Stromal cell of bone marrow (primary cell): ENCODE measurements at regions not wholly inside any gene's neighbourhood (a gene's known extent, or its start where the extent isn't known, plus 50 kb on each side); places are given as distances from the start of the nearest gene placed in this dataset.

Experiments
- DNase-seq: peaks from one replicate; pipeline ENCODE4 v3.0.0-alpha.2; 2012; ENCODE audit warnings: low read depth

DNA sequence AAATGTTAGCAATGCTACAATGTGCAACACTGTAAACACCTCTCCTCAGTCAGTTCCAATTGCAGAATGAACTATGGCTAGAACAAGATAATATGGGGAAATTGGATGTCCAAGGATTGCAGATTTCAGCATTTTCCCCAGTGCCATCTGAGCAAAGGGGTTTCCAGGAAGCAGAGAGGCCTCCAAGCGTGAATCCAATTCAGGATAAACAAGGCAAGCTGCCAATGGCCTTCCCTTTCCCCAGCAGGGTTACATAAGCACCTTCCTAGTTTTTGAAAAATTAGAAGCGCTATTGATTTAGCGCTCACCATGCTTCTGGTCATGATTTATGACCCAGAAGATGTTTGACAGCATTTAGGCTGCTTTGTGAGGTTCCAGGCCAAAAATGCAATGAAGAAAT lies 223.0 kb upstream of the GATB start:
- DNase-seq, result no peak

DNA sequence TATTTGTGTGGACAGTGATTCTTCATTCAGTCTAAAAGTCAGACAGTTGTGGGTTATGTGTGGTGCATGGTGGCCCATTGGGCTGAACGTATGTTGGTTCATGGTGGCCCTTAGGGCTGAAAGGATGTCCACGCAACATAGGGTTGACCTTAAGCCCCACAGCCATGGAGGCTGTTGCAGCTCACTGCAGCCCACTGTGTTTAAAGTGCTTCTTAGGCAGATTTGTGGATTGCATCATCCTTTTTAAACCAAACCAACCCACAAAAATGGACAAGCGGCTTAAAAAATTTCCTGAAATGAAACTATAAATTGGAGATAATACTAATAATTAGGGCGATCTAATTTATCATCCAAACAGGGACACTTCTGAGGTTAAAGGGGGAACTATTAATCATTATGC lies 219.0 kb upstream of the GATB start:
- DNase-seq, result no peak

DNA sequence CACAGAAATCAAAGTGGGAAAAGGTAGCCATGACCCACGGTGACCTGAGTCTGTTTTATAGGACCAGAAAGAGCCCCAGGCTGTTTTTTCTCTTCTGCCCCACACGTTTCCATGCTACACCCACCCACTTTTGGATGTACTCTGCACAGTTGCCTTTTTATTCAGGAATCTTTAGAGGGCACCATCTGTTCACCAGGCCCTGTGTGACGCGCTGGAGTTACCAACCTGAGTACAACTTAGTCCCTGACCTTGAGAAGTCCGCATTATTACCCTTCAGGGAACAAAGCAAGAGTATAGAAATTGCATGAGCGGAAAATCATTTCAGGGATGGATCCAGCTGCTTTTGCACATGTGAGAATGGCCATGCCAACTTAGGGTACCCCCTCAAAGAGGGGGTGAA lies 207.8 kb upstream of the GATB start:
- no peak for DNase-seq

DNA sequence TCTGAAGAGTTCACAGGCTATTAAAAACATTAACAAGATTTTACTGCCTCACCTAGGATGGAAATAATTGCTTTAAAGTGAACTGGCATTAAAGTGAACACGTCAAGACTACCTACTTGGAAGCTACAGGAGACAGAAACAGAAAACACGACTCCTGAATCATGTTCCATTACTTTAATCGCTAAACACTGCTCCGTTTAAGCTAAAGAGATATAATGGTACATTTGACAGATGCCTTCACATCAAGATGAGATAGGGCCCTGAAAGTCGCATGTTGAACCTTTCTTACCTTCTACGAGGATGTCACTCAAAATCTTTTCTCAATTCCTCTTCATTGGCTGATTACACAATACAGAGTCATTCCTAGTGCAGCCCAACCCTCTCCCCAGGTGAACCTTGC lies 206.3 kb upstream of the GATB start:
- no peak for DNase-seq

DNA sequence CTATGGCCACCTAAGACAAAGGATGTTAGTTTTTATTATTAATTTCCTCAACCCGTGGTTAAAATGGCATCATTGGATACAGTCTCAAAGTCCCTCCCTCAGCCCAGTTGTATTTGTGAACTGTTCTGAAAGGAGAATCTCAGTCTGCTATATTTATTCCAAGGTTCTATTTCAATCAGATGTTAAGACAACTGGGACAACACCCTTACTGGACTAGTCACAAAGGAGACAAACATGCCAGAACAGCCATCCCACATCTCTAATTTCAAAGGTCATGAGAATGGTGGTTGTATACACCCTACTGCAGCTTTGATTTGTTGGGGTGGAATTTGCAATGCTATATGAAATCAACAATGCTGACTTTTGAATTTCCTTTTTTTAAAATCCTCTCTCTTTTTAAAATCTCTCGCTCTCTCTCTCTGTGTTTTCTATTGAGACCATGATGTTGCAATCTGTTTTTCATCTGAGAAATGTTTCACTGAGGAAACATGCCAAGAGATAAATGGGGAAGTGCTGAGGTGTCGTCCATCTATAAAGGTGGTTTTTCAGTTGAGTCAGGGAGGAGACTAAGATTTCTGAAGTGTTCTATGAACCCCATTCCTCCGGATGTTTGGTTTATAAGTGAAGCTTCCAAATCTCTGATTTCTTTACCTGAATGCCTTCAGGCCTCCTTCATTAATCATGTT lies 201.5 kb upstream of the GATB start:
- DNase-seq, result no peak

DNA sequence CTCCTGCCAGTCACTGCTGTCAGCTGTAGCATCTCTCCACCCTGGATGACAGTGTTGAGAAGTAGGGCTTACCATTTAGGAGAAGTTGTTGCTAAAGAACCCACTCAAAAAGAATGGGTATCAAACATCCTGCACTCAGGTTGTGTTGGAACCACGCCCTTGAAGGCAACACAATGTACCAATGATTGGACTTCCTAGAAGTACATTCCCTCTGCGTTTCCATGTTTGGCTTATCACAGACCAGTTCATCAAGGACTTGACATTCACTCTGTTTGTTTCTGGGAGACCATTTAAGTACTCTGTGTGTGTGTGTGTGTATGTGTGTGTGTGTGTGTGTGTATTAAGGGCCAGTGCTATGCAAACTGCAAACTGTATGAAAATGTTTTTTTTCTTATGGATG lies 200.6 kb upstream of the GATB start:
- DNase-seq, result no peak

DNA sequence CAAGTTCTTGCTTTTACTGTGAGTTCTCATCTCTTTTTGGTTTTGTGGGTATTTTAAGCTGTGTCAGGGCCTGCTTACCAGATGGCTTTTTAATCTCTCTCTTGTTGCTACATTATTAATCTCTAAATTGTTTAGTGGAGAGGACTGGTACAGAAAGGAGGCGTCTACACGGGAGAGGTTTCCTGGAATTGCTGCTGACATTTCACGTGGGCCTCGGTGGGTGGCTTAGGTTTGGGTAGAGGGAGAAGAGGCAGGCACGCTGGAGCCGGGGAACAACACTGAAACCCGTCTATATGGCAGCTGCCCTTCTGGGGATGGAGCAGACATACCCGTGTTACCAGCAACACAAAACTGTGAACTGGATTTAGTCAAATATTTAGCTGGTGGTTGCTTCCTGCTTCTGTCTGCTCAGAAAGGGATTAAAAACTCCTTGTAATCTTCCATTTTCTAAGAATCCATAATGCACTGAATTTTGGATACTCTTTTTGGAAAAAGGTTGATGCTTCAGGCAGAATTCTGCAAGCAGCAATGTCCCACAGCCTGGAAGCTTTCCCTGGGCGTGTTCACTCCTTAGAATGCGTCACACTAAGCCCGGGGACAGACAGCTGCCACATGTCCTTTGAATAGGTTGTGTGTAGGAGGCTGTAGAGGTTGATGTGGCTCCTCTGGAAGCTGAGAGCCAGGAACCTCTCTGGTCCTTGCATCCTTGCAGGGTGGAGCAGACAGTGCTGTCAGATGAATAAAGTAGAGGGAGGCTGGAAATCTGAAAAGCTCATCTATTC lies 199.8 kb upstream of the GATB start:
- DNase-seq, result no peak

DNA sequence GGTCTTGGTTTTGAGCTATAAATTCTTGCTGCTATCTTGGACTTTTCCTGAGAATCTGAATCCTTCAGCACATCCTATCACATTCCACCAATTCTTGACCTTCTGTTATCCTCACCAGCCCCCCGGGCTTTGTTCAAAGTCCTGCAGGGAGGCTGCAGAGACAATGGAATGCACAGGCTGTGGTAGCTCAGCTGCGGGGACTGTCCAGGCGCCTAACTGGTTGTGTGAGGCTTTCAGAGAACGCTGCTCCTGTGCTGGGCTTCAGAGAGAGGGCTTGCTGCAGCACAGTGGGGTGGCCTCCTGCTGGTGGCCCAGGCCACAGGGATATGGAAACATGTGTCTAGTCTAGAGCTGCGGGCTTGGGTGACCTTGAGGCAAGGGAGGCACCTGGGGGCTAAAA lies 196.3 kb upstream of the GATB start:
- no peak for DNase-seq

DNA sequence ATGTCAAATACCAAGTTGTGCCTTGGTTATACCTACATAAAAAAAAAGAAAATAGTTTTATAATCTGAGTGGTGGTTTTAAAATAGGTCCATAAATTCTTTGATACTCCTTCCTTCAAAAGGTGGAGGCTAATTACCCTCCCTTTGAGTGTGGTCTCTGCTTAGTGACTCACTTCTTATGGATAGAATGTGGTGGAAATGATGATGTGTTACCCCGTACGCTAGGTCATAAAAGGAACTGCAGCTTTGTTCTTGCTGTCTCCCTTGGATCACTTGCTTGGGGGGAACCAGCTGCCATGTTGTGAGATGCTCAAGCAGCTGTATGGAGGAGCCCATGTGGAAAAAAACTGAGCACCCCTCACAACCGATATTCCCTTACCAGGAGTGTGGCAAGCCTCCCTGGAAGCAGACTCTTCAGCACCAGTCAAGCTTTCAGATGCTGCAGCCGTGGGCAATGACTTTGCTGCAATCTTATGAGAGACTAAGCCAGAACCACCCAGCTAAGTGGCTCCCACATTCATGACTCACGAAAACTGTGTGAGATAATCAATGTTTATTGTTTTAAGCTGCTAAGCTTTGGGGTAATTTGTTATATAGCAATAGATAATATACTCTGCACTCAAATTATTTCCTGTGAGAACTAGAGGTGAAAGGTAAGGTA lies 195.0 kb upstream of the GATB start:
- peak; percentile 30 for DNase-seq

DNA sequence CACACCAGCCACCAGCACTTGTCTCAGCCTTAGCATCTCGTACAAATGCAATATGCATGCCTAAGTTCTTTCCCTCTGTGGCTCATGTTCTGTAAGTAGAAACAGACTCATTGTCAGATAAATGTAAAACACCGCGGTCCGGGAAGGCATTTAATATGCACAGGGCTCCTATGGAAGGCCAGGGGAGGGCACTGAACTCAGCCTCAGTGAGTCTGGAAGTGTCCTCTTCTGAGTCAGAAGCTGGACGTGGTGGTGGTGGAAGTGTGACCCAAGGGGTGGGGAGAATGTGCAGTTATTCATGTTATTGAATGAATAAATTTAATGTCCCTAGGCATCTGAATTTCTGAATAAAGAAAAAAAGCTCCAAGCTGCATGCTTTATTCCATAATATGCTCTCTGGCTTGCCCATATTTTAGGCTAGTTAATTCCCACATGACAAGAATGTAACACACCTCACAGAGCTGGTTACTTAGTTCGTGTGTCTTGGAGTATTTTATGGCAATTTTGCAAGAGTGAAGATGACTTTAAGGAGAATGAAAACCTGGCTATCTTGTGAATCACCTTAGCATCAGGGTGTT lies 193.1 kb upstream of the GATB start:
- no peak for DNase-seq

DNA sequence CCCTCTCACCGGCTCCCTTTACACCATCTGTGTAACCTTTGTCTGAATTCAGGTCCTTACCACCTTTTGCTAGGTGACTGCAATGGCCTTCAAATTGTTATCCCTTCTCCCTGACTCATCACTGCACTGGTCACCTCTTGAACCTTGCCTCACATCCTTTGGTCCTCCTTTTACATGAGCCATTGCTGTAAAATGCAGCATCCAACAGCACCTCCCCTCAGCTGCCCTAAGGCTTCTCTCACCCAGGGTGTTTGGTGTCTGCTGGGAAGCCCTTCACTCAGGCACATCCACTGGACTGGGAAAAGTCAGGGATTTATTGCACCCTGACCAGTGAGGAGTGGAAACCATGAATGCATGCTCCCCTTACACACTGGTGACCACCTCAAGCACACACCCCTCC lies 192.5 kb upstream of the GATB start:
- DNase-seq, result no peak

DNA sequence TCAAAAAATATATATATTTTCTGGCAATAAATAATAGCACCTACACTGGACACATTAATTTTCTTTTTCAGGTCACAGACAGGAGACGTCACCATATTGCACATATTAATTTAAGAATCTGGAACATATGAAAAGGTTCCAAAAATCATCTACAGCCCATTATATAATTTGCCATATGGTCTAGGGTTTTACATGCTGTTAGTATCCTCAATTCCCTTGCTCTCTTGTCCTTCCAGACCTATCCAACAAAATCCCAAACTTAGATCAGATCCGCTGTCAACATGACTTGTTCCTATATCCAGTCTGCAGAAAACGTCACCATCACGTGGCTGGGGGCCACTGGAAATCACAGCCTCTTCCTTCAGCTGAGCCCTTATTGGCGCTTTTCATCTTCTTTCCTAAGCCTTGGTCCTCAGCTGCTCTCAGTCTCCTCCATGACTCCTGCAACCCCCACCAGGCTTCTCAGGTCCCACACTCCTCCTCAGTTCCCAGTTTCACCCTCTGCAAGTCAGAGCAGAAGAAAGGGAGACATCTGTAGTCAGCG lies 192.0 kb upstream of the GATB start:
- no peak for DNase-seq

DNA sequence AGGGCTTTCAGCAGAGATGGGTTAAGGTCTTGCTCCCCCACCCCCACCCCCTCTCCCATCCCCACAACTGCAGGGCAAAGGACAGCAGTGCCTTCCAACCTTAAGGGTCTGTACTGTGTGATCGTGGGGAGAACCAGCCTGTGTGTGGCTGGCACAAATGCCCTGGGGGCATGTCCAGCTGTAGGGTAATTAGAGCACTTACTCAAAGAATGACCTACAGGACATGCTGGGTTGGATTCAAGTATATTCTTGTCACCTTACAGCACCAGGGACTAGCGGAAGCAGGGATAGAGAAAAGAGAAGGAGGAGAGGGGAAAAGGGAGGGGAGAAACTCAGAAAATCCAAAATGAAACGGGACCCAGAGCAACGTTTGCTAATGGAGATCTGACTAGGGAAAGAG lies 191.3 kb upstream of the GATB start:
- DNase-seq, result no peak

DNA sequence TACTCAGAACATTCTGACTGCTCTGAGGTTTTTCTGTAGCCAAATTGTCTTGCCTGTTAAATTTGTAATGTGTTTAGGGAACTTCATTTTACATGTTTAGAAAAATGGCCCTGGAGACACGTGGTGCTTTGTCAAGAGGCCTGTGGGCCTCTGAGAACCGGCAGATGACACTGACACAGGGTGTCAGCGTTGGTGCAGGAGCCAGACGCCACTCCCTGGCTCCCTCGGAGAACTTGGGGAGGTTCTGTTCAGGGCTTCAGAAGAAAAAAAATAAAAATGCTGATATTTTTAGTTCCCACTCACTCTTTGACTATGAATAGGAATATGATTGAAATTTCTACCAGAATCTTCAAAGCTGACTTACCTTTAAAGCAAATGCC lies 190.9 kb upstream of the GATB start:
- no peak for DNase-seq

DNA sequence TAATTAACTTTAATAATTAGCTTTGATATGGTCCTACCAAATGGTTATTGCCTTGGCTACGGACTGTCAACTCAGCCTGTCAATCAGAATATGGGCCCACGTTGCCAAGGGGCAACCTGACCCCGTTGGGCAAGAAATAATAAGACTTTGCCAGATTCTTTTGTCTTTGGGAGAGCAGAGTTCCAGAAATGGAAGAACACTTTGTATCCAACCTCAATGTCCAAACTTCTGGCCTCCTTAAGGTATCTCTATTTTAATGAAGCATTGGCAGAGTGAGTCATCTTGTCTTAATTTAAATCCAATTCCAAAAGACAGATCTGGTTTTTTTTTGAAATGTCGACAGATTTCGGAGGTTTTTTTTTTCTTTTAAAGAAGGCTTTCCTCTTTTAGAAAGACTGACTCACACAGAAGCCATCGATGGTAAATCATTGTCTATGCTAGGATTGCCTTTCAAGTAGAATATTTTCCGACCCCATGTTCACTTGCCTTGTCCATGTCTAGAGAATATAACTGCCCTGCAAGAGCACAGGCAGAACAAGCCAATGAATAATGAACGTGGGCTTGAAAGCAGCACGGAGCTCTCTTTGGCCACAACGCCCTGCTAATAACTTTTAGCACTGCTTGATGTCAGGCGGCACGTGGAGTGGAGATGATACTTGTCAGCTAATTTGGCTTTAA lies 190.3 kb upstream of the GATB start:
- DNase-seq, result peak; percentile 16

DNA sequence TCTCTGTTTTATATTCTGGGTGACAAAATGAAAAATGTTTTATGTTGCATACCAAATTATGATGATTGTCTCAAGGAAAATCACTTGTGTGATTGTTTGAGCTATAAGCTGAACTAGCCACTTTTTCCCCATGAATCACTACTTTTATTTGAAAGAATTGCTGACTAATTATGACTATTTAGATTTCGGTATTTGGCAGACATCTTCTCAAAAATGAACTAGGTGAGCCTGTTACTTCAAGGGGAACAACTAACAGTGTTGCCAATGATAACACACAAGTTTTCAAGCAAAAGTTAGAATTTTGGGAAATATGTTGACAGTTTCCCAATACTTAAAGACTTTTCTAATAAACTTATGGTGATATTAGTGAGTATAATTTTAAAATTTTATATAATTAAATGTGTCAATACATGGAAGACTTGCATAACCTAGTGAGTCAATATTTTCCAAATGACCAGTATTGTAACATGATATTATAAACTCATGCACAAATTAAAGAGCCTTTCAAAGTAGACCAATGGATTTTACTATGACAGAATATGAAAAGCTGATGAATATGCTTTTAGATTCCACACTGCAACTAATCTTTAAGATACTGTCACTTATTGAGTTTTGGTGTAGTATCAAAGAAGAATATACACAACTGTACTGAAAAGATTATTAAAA lies 187.7 kb upstream of the GATB start:
- peak; percentile 73 for DNase-seq

DNA sequence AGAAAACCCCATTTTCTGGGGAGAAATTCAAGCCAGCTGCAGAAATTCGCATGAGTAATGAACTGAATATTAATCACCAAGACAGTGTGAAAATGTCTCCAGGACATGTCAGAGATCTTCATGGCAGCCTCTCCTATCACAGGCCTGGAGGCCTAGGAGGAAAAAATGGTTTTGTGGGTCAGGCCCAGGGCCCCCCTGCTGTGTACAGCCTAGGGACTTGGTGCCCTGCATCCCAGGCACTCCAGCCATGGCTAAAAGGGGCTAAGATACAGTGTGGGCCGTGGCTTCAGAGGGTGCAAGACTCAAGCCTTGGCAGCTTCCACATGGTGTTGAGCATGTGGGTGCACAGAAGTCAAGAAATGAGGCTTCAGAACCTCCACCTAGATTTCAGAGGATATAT lies 185.9 kb upstream of the GATB start:
- DNase-seq, result no peak

DNA sequence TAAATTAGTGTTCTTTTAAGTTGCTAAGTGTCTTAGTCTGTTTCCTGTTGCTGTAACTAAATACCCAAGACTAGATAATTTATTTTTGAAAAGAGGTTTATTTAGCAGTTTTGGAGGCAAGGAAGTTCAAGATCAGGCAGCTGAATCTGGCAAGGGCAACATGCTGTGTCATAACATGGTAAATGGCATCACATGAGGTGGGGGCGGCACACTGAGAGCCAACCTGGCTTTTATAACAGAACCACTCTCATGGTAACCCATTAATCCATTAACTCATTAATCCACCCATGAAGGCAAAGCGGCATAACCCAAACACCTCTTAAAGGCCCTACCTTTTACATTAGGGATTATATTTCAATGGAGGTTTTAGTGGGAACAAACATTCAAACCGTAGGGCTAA lies 182.2 kb upstream of the GATB start:
- no peak for DNase-seq

DNA sequence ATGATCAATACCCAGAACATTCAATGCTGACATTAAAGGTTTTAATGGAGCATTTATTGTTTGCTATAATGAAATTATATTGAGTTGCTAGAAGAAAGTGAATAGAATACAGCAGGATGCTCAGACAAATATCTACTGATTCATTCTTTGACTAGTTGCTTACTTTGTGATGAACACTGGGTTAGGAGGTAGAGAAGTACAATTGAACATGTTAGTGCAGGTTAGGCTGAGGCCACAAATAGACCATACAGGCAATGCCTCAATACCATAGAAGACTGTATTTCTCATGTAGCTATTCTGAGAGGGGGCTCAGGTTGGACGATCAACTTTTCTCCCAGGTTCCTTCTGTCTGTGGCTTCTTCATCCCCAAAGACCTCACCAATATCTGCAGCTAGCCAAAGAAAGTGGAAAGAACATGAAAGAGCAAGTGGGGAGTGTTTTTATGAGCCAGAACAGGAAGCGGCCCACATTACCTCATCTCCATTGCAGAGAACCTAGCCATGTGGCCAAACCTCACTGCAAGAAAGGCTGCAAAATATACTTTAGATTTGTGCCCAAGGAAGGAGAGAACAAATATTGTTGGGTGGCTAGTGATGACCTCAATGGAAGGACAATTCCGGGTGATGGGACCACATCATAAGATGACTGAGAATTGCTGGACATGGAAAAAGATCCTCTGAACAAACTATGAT lies 180.3 kb upstream of the GATB start:
- DNase-seq, result no peak

DNA sequence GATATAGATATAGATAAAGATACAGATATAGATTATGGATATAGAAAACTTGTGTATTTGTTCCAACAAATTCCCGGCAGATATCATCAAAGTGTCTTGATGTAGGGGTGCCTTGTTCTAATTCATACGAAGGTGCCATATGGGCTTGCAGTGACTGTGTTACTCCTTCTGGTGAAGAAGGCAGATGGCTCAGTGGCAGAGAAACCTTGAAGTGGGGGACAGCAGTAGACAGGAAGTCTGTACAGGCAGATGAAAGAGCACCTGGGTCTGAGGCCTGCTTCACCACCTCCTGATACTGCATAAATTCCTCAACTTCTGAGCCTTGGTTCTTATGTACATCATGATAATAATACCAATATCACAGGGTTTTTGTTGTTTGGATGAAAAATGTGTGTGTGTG lies 179.5 kb upstream of the GATB start:
- DNase-seq, result no peak

DNA sequence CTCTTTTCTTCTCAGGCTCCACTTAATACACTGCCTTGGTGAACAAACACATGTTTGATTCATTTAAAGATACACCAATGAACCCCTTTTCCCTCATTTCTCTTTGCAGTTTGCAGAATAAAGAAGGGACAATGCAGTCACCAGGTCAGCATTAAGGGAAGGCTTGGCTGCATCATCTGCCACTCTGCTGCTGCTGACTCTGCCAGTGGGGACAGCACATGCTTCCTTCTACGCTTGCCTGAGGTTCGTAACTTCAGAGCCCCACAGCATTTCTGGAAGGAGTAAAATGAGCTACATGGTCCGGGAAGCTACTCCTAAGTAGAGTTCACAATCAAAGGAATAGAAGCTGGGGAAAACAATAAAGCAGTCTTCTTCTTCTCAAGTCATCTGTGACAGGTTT lies 178.9 kb upstream of the GATB start:
- DNase-seq, result no peak
